CD4-positive, CD25-positive, alpha-beta regulatory T cell (primary cell): ENCODE measurements at regions not wholly inside any gene's neighbourhood (a gene's known extent, or its start where the extent isn't known, plus 50 kb on each side); places are given as distances from the start of the nearest gene placed in this dataset.

ENCODE experiments used
- ATAC-seq, 2 donors: fragments of 150-1000 bp; cut with Tn5 transposase; one replicate each; pipeline ENCODE4 v1.10.0; 2021; ENCODE audit warnings: low read depth in 2 of 2, moderate number of reproducible peaks in 2 of 2, moderate library complexity in 1 of 2
- DNase-seq, 3 donors: peaks; one replicate each; pipeline versions ENCODE4 v3.0.0 to v3.0.0-alpha.2; 2012 to 2022; ENCODE audit warnings: mixed read lengths in 1 of 3
- H3K27ac ChIP-seq: one replicate; pipeline ENCODE4 v1.7.0; 2013; ENCODE audit warnings: mild to moderate bottlenecking, low read length; ENCODE audit not compliant: insufficient read depth, poor library complexity, severe bottlenecking
- H3K27me3 ChIP-seq: one replicate; pipeline ENCODE4 v1.7.0; 2013; ENCODE audit warnings: low read length; ENCODE audit not compliant: control insufficient read depth, insufficient read depth
- H3K36me3 ChIP-seq: one replicate; pipeline ENCODE4 v1.7.0; 2013; ENCODE audit warnings: mild to moderate bottlenecking, low read length, moderate library complexity; ENCODE audit not compliant: control insufficient read depth, insufficient read depth
- H3K4me1 ChIP-seq: 2 replicates; pipeline ENCODE4 v1.7.0; 2013; ENCODE audit warnings: mild to moderate bottlenecking, low read length; ENCODE audit not compliant: insufficient read depth, control insufficient read depth, poor library complexity, severe bottlenecking
- H3K4me3 ChIP-seq: one replicate; pipeline ENCODE4 v1.7.0; 2013; ENCODE audit warnings: low read depth, mild to moderate bottlenecking, low read length, moderate library complexity
- H3K9me3 ChIP-seq, 2 experiments: 1 replicate in 1 of 2; 2 replicates in 1 of 2; pipeline ENCODE4 v1.7.0; 2013; ENCODE audit warnings: low read length in 2 of 2, mild to moderate bottlenecking in 1 of 2, moderate library complexity in 1 of 2; ENCODE audit not compliant: control insufficient read depth in 2 of 2
- H3K27ac Mint-ChIP-seq, 3 donors: one replicate each; pipeline ENCODE4 v1.8.0; 2020 to 2022; ENCODE audit warnings: mild to moderate bottlenecking in 3 of 3, mixed read lengths in 3 of 3, moderate library complexity in 2 of 3
- H3K27me3 Mint-ChIP-seq: one replicate; pipeline ENCODE4 v1.8.0; 2022; ENCODE audit warnings: mild to moderate bottlenecking, mixed read lengths
- H3K36me3 Mint-ChIP-seq: one replicate; pipeline ENCODE4 v1.8.0; 2020; ENCODE audit warnings: mixed read lengths
- H3K4me1 Mint-ChIP-seq, 4 donors: one replicate each; pipeline ENCODE4 v1.8.0; 2020 to 2022; ENCODE audit warnings: mixed read lengths in 4 of 4, mild to moderate bottlenecking in 1 of 4
- H3K4me3 Mint-ChIP-seq, 4 donors: one replicate each; pipeline ENCODE4 v1.8.0; 2020 to 2022; ENCODE audit warnings: mild to moderate bottlenecking in 4 of 4, mixed read lengths in 4 of 4, moderate library complexity in 3 of 4
- H3K9me3 Mint-ChIP-seq, 7 donors: one replicate each; pipeline ENCODE4 v1.8.0; 2020 to 2022; ENCODE audit warnings: mixed read lengths in 7 of 7, mild to moderate bottlenecking in 3 of 7, moderate library complexity in 2 of 7

GRCh38 chr7:21063106-21063505, 276.4 kb upstream of the SP8 start:
- Mint-ChIP-seq H3K36me3 (no peaks in the 10 kb centered on the region), H3K27me3 (no peaks in the 10 kb centered on the region), H3K9me3 (peaks cover 0 to 6% (median 2%) of the 10 kb centered on the region in 7 donors), H3K4me1 (no peaks in the 10 kb centered on the region), H3K4me3 (no peak overlapping the region), H3K27ac (no peak overlapping the region)
- Histone ChIP-seq H3K4me3 (no peak overlapping the region), H3K4me1 (no peaks in the 10 kb centered on the region), H3K27me3 (no peaks in the 10 kb centered on the region), H3K27ac (no peak overlapping the region), H3K36me3 (no peaks in the 10 kb centered on the region), H3K9me3 (no peaks in the 10 kb centered on the region)
- ATAC-seq (no peak), DNase-seq (no peak)

- no peaks in the 10 kb centered on the region for H3K9me3 ChIP-seq
- DNase-seq, result no peak
- no peak for ATAC-seq
- no peaks in the 10 kb centered on the region for H3K36me3 Mint-ChIP-seq
- H3K27ac Mint-ChIP-seq, result no peak overlapping the region
- no peaks in the 10 kb centered on the region for H3K36me3 ChIP-seq
- H3K9me3 Mint-ChIP-seq, result peaks cover 0 to 6% (median under 1%) of the 10 kb centered on the region in 7 donors
- H3K27ac ChIP-seq, result no peak overlapping the region
- no peak overlapping the region for H3K4me3 ChIP-seq
- H3K4me1 Mint-ChIP-seq, result no peaks in the 10 kb centered on the region
- no peaks in the 10 kb centered on the region for H3K27me3 ChIP-seq
- no peaks in the 10 kb centered on the region for H3K27me3 Mint-ChIP-seq
- H3K4me1 ChIP-seq, result no peaks in the 10 kb centered on the region
- H3K4me3 Mint-ChIP-seq, result no peak overlapping the region
These were observed 278.3 kb upstream of the SP8 start for GRCh38 chr7:21064698-21065648.

- no peaks in the 10 kb centered on the region for H3K4me1 Mint-ChIP-seq
- no peaks in the 10 kb centered on the region for H3K27me3 Mint-ChIP-seq
- peaks cover 0 to 6% (median 0%) of the 10 kb centered on the region in 7 donors for H3K9me3 Mint-ChIP-seq
These were observed 279.5 kb upstream of the SP8 start for GRCh38 chr7:21066221-21066620.

GRCh38 chr7:21067216-21067615, 280.5 kb upstream of the SP8 start:
- H3K4me1 Mint-ChIP-seq, result peaks cover 0 to 3% (median 0%) of the 10 kb centered on the region in 4 donors
- Histone ChIP-seq H3K9me3 (no peaks in the 10 kb centered on the region), H3K27me3 (no peaks in the 10 kb centered on the region), H3K4me1 (no peaks in the 10 kb centered on the region), H3K36me3 (no peaks in the 10 kb centered on the region), H3K27ac (no peak overlapping the region), H3K4me3 (no peak overlapping the region)
- H3K36me3 Mint-ChIP-seq, result no peaks in the 10 kb centered on the region
- ATAC-seq (no peak), DNase-seq (no peak)
- no peak overlapping the region for H3K4me3 Mint-ChIP-seq
- H3K27me3 Mint-ChIP-seq, result no peaks in the 10 kb centered on the region
- no peak overlapping the region for H3K27ac Mint-ChIP-seq
- H3K9me3 Mint-ChIP-seq, result peaks cover 0 to 6% (median 0%) of the 10 kb centered on the region in 7 donors

More at GRCh38 chr7:21066221-21066620, 279.5 kb upstream of the SP8 start:
- no peak overlapping the region for H3K27ac ChIP-seq
- H3K27me3 ChIP-seq, result no peaks in the 10 kb centered on the region
- no peak overlapping the region for H3K4me3 Mint-ChIP-seq
- no peak overlapping the region for H3K27ac Mint-ChIP-seq
- DNase-seq (no peak), ATAC-seq (no peak)
- no peaks in the 10 kb centered on the region for H3K36me3 ChIP-seq
- no peaks in the 10 kb centered on the region for H3K9me3 ChIP-seq
- H3K36me3 Mint-ChIP-seq, result no peaks in the 10 kb centered on the region
- H3K4me1 ChIP-seq, result no peaks in the 10 kb centered on the region
- no peak overlapping the region for H3K4me3 ChIP-seq

GRCh38 chr7:21070571-21071090, 283.9 kb upstream of the SP8 start:
- H3K27ac Mint-ChIP-seq, result no peak overlapping the region
- Histone ChIP-seq H3K36me3 (no peaks in the 10 kb centered on the region), H3K27me3 (no peaks in the 10 kb centered on the region), H3K4me1 (no peaks in the 10 kb centered on the region), H3K27ac (no peak overlapping the region), H3K9me3 (no peaks in the 10 kb centered on the region), H3K4me3 (no peak overlapping the region)
- peaks cover 0 to 4% (median 0%) of the 10 kb centered on the region in 7 donors for H3K9me3 Mint-ChIP-seq
- H3K36me3 Mint-ChIP-seq, result no peaks in the 10 kb centered on the region
- no peak for DNase-seq
- H3K4me1 Mint-ChIP-seq, result peaks cover 0 to 3% (median 0%) of the 10 kb centered on the region in 4 donors
- no peaks in the 10 kb centered on the region for H3K27me3 Mint-ChIP-seq
- ATAC-seq, result no peak
- no peak overlapping the region for H3K4me3 Mint-ChIP-seq

GRCh38 chr7:21071561-21072501, 285.1 kb upstream of the SP8 start:
- no peak overlapping the region for H3K27ac ChIP-seq
- Mint-ChIP-seq H3K9me3 (peaks cover 0 to 4% (median 0%) of the 10 kb centered on the region in 7 donors), H3K27ac (no peak overlapping the region), H3K27me3 (no peaks in the 10 kb centered on the region), H3K4me1 (peaks cover 0 to 3% (median 0%) of the 10 kb centered on the region in 4 donors), H3K36me3 (no peaks in the 10 kb centered on the region), H3K4me3 (no peak overlapping the region)
- DNase-seq (no peak), ATAC-seq (no peak)
- no peaks in the 10 kb centered on the region for H3K27me3 ChIP-seq
- no peaks in the 10 kb centered on the region for H3K36me3 ChIP-seq
- no peak overlapping the region for H3K4me3 ChIP-seq
- no peaks in the 10 kb centered on the region for H3K9me3 ChIP-seq
- no peaks in the 10 kb centered on the region for H3K4me1 ChIP-seq

- Mint-ChIP-seq H3K27me3 (no peaks in the 10 kb centered on the region), H3K4me1 (peaks cover 0 to 3% (median 0%) of the 10 kb centered on the region in 4 donors), H3K9me3 (peaks cover 0 to 4% (median 0%) of the 10 kb centered on the region in 7 donors), H3K4me3 (no peak overlapping the region), H3K36me3 (no peaks in the 10 kb centered on the region), H3K27ac (no peak overlapping the region)
- no peak for DNase-seq
- Histone ChIP-seq H3K9me3 (no peaks in the 10 kb centered on the region), H3K36me3 (no peaks in the 10 kb centered on the region), H3K27me3 (no peaks in the 10 kb centered on the region), H3K4me1 (no peaks in the 10 kb centered on the region), H3K27ac (no peak overlapping the region), H3K4me3 (no peak overlapping the region)
- no peak for ATAC-seq
These were observed 289.4 kb upstream of the SP8 start for GRCh38 chr7:21076054-21076453.
